ENCODE measurements at regions not wholly inside any gene's neighbourhood (a gene's known extent, or its start where the extent isn't known, plus 50 kb on each side); places are given as distances from the start of the nearest gene placed in this dataset.

DNA sequence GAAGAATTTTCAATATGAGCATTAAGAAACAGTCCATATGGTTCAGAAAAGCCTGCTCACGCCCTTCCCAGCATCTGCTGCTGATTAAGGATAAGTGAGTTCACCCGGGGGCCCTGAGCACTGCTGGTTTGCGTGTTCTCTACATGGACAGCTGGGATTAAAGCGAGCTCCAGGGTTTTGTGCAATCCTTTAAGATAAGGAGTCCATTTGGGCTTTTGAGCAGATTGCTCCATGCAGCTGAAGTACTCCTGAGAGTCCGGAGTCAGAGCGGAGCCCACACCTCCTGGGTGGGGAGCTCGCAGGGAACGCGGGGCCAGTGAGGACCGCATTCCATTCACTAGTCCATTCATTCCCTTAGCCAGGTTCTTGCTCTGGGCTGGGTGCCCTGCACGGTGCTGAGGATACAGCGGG lies 149.3 kb upstream of the COL5A1 start:
- TF ChIP-seq, protein P1, sequence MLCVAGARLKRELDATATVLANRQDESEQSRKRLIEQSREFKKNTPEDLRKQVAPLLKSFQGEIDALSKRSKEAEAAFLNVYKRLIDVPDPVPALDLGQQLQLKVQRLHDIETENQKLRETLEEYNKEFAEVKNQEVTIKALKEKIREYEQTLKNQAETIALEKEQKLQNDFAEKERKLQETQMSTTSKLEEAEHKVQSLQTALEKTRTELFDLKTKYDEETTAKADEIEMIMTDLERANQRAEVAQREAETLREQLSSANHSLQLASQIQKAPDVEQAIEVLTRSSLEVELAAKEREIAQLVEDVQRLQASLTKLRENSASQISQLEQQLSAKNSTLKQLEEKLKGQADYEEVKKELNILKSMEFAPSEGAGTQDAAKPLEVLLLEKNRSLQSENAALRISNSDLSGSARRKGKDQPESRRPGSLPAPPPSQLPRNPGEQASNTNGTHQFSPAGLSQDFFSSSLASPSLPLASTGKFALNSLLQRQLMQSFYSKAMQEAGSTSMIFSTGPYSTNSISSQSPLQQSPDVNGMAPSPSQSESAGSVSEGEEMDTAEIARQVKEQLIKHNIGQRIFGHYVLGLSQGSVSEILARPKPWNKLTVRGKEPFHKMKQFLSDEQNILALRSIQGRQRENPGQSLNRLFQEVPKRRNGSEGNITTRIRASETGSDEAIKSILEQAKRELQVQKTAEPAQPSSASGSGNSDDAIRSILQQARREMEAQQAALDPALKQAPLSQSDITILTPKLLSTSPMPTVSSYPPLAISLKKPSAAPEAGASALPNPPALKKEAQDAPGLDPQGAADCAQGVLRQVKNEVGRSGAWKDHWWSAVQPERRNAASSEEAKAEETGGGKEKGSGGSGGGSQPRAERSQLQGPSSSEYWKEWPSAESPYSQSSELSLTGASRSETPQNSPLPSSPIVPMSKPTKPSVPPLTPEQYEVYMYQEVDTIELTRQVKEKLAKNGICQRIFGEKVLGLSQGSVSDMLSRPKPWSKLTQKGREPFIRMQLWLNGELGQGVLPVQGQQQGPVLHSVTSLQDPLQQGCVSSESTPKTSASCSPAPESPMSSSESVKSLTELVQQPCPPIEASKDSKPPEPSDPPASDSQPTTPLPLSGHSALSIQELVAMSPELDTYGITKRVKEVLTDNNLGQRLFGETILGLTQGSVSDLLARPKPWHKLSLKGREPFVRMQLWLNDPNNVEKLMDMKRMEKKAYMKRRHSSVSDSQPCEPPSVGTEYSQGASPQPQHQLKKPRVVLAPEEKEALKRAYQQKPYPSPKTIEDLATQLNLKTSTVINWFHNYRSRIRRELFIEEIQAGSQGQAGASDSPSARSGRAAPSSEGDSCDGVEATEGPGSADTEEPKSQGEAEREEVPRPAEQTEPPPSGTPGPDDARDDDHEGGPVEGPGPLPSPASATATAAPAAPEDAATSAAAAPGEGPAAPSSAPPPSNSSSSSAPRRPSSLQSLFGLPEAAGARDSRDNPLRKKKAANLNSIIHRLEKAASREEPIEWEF (CRISPR knock-in tag; IDR thresholded peaks at IDR 0.05) = no peak
- TF ChIP-seq ARNT (IDR thresholded peaks at IDR 0.05) = no peak
- no peak for TF ChIP-seq KLF16 (IDR thresholded peaks at IDR 0.05)
- TF ChIP-seq MTA1 (IDR thresholded peaks at IDR 0.05; ENCODE audit: borderline replicate concordance) = no peak
- no peak for TF ChIP-seq SAP30 (IDR thresholded peaks at IDR 0.05; ENCODE audit: borderline replicate concordance, insufficient read depth, low read depth, low read length, poor library complexity, severe bottlenecking)
- TF ChIP-seq CREB1 (IDR thresholded peaks at IDR 0.05) = no peak
- TF ChIP-seq CREB1 (CRISPR knock-in tag; IDR thresholded peaks at IDR 0.05) = no peak
- TF ChIP-seq ZNF589 (CRISPR knock-in tag; IDR thresholded peaks at IDR 0.05; ENCODE audit: low read depth) = no peak
